Mesothelial cell of epicardium (in vitro differentiated cells): ENCODE measurements at regions not wholly inside any gene's neighbourhood (a gene's known extent, or its start where the extent isn't known, plus 50 kb on each side); places are given as distances from the start of the nearest gene placed in this dataset.

Source experiments
- DNase-seq, 2 experiments: peaks; one replicate each; pipeline ENCODE4 v3.0.0; 2021; ENCODE audit warnings: low spot score in 2 of 2; ENCODE audit not compliant: unreplicated experiment in 2 of 2
- H3K27ac Mint-ChIP-seq: 2 replicates; pipeline ENCODE4 v1.8.0; 2021; ENCODE audit warnings: mixed read lengths
- H3K27me3 Mint-ChIP-seq: 2 replicates; pipeline ENCODE4 v1.8.0; 2021; ENCODE audit warnings: low read depth, mixed read lengths
- H3K36me3 Mint-ChIP-seq: 2 replicates; pipeline ENCODE4 v1.8.0; 2021; ENCODE audit warnings: mixed read lengths
- H3K4me1 Mint-ChIP-seq: 2 replicates; pipeline ENCODE4 v1.8.0; 2021; ENCODE audit warnings: mixed read lengths
- H3K4me3 Mint-ChIP-seq: 2 replicates; pipeline ENCODE4 v1.8.0; 2021; ENCODE audit warnings: mild to moderate bottlenecking, moderate library complexity, mixed read lengths
- H3K9me3 Mint-ChIP-seq: 2 replicates; pipeline ENCODE4 v1.8.0; 2021; ENCODE audit warnings: mixed read lengths
- TF ChIP-seq, protein P1 (sequence below): fragments of 200-600 bp; sonication (generic); IDR thresholded peaks from one replicate; pipeline ENCODE4 v1.5.0; 2021; ENCODE audit warnings: antibody characterized with exemption; ENCODE audit not compliant: unreplicated experiment

DNA sequence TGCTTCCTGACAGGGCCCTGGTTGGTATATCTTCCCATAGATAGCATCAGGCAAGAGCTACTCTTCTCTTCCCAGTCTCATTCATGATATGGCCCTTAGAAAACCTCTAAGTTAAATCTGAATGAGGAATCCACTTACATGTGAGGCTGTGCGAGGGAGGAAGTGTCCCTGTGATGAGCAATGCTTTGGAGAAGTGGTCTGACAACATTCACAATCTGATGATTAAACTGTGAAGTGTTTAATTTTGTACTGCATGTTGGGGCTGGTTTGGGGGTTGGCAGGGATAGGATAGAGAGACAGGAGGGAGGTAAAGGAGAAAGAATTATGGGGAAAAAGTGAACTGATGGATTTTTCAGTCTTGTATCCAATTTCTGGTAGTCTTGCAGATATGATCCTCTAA lies 421.2 kb upstream of the DAB1 start:
- Mint-ChIP-seq H3K4me3 (no peak overlapping the region), H3K27ac (no peak overlapping the region), H3K27me3 (peaks cover 8% of the 10 kb centered on the region), H3K36me3 (no peaks in the 10 kb centered on the region), H3K9me3 (peaks cover 19% of the 10 kb centered on the region), H3K4me1 (peaks cover 22% of the 10 kb centered on the region)
- TF ChIP-seq, protein P1, sequence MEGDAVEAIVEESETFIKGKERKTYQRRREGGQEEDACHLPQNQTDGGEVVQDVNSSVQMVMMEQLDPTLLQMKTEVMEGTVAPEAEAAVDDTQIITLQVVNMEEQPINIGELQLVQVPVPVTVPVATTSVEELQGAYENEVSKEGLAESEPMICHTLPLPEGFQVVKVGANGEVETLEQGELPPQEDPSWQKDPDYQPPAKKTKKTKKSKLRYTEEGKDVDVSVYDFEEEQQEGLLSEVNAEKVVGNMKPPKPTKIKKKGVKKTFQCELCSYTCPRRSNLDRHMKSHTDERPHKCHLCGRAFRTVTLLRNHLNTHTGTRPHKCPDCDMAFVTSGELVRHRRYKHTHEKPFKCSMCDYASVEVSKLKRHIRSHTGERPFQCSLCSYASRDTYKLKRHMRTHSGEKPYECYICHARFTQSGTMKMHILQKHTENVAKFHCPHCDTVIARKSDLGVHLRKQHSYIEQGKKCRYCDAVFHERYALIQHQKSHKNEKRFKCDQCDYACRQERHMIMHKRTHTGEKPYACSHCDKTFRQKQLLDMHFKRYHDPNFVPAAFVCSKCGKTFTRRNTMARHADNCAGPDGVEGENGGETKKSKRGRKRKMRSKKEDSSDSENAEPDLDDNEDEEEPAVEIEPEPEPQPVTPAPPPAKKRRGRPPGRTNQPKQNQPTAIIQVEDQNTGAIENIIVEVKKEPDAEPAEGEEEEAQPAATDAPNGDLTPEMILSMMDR = no peak
- no peak for DNase-seq

DNA sequence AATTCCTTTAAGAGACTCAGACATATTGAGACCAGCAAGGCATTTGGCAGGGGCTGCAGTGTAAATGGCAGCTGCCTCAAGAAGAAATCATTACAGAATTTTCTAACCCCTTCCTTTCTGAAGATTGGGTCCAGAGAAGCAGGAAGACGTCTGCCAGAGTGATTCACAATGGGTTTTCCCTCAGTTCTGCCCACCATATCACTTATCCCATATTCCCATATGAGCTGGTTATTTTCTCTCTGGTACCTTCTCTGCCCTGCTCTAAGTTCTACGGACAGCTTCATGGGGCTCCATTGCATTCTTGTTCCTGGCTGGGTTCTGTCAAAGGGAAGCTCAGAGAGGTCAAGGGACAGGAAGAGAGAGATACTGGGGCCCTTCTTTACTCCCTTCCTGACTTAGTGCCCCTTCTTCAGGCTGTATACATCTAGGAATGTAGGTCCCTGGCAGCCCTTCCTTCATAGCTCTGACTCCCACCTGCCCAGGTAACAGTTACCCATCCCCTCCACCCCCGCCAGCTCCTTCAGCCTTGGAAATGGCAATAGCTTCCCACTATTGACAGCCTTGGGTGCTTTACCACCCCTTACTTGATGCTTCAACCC lies 420.6 kb upstream of the DAB1 start:
- Mint-ChIP-seq H3K4me3 (no peak overlapping the region), H3K27me3 (peaks cover 8% of the 10 kb centered on the region), H3K4me1 (peaks cover 17% of the 10 kb centered on the region), H3K36me3 (no peaks in the 10 kb centered on the region), H3K27ac (no peak overlapping the region), H3K9me3 (peaks cover 21% of the 10 kb centered on the region)
- DNase-seq = no peak
- TF ChIP-seq, protein P1 = no peak

DNA sequence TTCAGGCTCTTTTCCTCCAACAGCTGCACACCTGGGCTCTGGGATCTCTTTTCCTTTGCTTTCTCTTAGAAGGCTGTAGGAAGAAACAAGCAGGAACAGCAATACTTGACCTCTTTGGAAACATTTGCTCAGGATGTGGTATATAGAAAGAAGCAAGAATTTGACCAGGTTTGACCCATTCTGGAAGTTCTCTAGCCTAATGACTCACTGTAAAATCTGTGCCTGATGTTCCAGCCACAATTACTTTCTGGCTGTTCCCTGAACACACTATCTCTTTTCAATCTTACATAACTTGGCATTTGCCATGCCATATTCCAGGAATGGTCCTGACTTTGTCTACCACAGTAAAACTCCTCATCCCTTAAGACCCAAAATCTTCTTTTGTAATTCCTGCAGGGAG lies 419.9 kb upstream of the DAB1 start:
- H3K36me3 Mint-ChIP-seq = no peaks in the 10 kb centered on the region
- no peak overlapping the region for H3K4me3 Mint-ChIP-seq
- H3K27ac Mint-ChIP-seq = no peak overlapping the region
- no peak for DNase-seq
- TF ChIP-seq, protein P1 = no peak
- peaks cover 21% of the 10 kb centered on the region for H3K9me3 Mint-ChIP-seq
- H3K4me1 Mint-ChIP-seq = peaks cover 14% of the 10 kb centered on the region
- H3K27me3 Mint-ChIP-seq = peaks cover 8% of the 10 kb centered on the region

DNA sequence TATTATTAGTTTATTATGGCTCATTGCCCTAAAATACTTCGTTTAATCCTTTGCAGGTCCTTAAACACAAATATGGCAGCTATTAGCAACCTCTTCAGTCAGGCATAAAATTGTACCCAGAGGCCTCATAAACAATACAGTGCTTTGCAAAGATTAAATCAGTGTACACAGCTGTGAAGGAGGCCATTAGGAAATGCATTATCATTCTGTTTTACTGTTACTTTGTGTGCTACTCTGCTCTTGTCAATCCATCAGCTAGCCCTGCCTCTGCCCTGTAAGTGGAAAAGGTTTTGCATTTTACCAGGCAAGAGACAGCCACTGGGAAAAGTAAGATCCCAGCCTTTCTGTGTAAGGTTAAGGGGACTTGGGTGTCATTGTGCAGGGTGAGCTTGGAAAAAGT lies 415.7 kb upstream of the DAB1 start:
- Mint-ChIP-seq H3K27ac (no peak overlapping the region), H3K9me3 (peaks cover 21% of the 10 kb centered on the region), H3K4me1 (no peaks in the 10 kb centered on the region), H3K4me3 (no peak overlapping the region), H3K36me3 (no peaks in the 10 kb centered on the region), H3K27me3 (peaks cover 35% of the 10 kb centered on the region)
- TF ChIP-seq, protein P1 = no peak
- no peak for DNase-seq

DNA sequence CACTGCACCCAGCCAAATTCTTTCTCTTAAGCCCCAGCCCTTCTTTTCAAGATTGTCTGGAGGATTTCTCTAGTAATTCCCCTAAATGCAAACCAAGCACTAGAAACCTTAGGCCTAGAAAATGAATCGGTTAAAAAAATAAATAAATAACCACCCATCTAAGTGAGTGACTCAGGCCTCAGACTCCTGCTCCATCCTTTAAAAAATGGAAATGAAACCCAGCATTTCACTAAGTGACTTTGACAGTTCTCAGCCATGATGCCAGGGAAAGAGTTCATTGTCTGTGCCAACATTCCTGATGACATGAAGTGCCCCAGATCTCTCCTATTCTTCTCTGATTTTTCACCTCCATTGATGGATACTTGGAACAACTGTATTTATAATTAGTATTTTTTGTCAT lies 415.2 kb upstream of the DAB1 start:
- Mint-ChIP-seq H3K27ac (no peak overlapping the region), H3K27me3 (peaks cover 35% of the 10 kb centered on the region), H3K36me3 (no peaks in the 10 kb centered on the region), H3K9me3 (peaks cover 21% of the 10 kb centered on the region), H3K4me3 (no peak overlapping the region), H3K4me1 (no peaks in the 10 kb centered on the region)
- TF ChIP-seq, protein P1 = no peak
- no peak for DNase-seq

DNA sequence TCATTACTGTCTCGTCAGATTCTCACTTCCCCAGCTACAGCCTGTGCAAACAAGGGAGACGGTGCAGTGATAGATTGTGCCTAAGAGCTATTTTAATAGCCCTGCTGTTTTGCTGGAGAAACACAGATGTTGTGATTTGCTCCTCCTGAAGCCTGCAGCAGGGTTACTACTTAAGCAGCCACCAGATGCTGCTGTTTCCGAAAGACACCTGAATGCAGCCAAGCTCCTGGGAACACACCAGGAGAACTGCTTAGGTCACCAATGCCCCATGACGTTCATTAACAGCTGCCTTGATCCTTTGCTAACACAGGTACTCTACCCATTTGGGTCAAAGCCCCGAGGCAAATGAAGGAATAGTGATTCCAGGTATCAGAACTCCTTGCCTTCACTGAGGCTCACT lies 411.8 kb upstream of the DAB1 start:
- TF ChIP-seq, protein P1 = no peak
- H3K4me1 Mint-ChIP-seq = no peaks in the 10 kb centered on the region
- no peak overlapping the region for H3K27ac Mint-ChIP-seq
- no peaks in the 10 kb centered on the region for H3K36me3 Mint-ChIP-seq
- no peak for DNase-seq
- H3K4me3 Mint-ChIP-seq = no peak overlapping the region
- peaks cover 27% of the 10 kb centered on the region for H3K27me3 Mint-ChIP-seq
- H3K9me3 Mint-ChIP-seq = peaks cover 8% of the 10 kb centered on the region
